Pancreas (tissue), 10 donors: ENCODE measurements at regions not wholly inside any gene's neighbourhood (a gene's known extent, or its start where the extent isn't known, plus 50 kb on each side); places are given as distances from the start of the nearest gene placed in this dataset.

Experiments used
- ATAC-seq, 4 donors: fragments of 200-7000 bp; cut with Tn5 transposase; one replicate each; pipeline versions ENCODE4 v1.8.0 to v1.9.1; 2020; ENCODE audit warnings: mild to moderate bottlenecking in 4 of 4, moderate library complexity in 4 of 4
- DNase-seq, 6 donors: peaks; one replicate each; pipeline ENCODE4 v3.0.0-alpha.2; 2020
- FAIRE-seq: peaks from 2 replicates; lab custom pipeline; 2012; peaks lifted over from hg19 to GRCh38; lab: Jason Lieb, UNC
- H3K27ac ChIP-seq, 4 donors: fragments of 200-600 bp; sonication (generic); 1 replicate in 3 of 4; 2 replicates in 1 of 4; pipeline versions ENCODE4 v1.5.0 to v1.8.0; 2020
- H3K27me3 ChIP-seq, 4 donors: fragments of 200-600 bp; one replicate each; pipeline ENCODE4 v1.8.0; 2021
- H3K36me3 ChIP-seq, 3 donors: fragments of 200-600 bp; sonication (generic) in 1 of 3; one replicate each; pipeline versions ENCODE4 v1.5.0 to v1.8.0; 2020 to 2021
- H3K4me1 ChIP-seq, 3 donors: fragments of 200-600 bp; one replicate each; pipeline ENCODE4 v1.8.0; 2021
- H3K4me3 ChIP-seq, 4 donors: fragments of 200-600 bp; sonication (generic) in 2 of 4; one replicate each; pipeline versions ENCODE4 v1.5.0 to v1.8.0; 2020 to 2021
- H3K9me3 ChIP-seq, 4 donors: fragments of 200-600 bp; one replicate each; pipeline ENCODE4 v1.8.0; 2021
- CTCF ChIP-seq, 4 donors: fragments of 200-600 bp; sonication (generic) in 3 of 4; IDR thresholded peaks; one replicate each; pipeline versions ENCODE4 v1.5.0 to v1.8.0; 2021; ENCODE audit warnings: antibody characterized with exemption in 4 of 4
- WGBS, 2 donors: extraction: QIAGEN DNeasy Blood & Tissue Kit; methylation state at CpG; one replicate each; pipeline ENCODE4 v1.1.7; 2013; 5-methylcytosine and 5-hydroxymethylcytosine counted together
- intact Hi-C, 3 donors: fragments of 100-400 bp; cut with DNase I; formaldehyde crosslinking; loops; one replicate each; pipeline versions ENCODE4 v1.11.1 to v1.14.2; 2022
- donor health status: healthy with polysubstance abuse.
- donor health status: DM: no; HTN: no; CAD: no; lungs with moderate emphysema.
- donor health status: DM: no; HTN: no; CAD: no.
- donor health status: control.
- donor health status: control.
- donor health status: Bipolar disorder and iron deficiency.
- donor health status: DM: yes; HTN: yes; CAD: no.
- donor health status: DM: no; HTN: no; CAD: no.
- donor health status: DM: no; HTN: no; CAD: no.
- donor health status: DM: yes; HTN: yes; CAD: no.

GRCh38 chr9:29844251-29844650, 2271.0 kb upstream of the C9orf72 start:
- intact Hi-C loops = no loop called here
- no peaks in the 10 kb centered on the region for H3K27me3 ChIP-seq
- FAIRE-seq = no peak
- H3K4me1 ChIP-seq = no peaks in the 10 kb centered on the region
- no peaks in the 10 kb centered on the region for H3K9me3 ChIP-seq
- no peak for TF ChIP-seq CTCF (IDR thresholded peaks at IDR 0.05)
- H3K4me3 ChIP-seq = no peak overlapping the region
- no peak for ATAC-seq
- no peak for DNase-seq
- WGBS, 2 donors = 66 to 84% methylated on average over 1 of the region's 1 CpG
- no peak overlapping the region for H3K27ac ChIP-seq
- no peaks in the 10 kb centered on the region for H3K36me3 ChIP-seq

GRCh38 chr9:29850664-29851063, 2277.4 kb upstream of the C9orf72 start:
- Histone ChIP-seq H3K9me3 (no peaks in the 10 kb centered on the region), H3K27ac (no peak overlapping the region), H3K4me3 (no peak overlapping the region), H3K27me3 (no peaks in the 10 kb centered on the region), H3K4me1 (no peaks in the 10 kb centered on the region), H3K36me3 (no peaks in the 10 kb centered on the region)
- TF ChIP-seq CTCF (IDR thresholded peaks at IDR 0.05) = no peak
- 10 to 13% methylated on average over 1 of the region's 1 CpG for WGBS, 2 donors
- DNase-seq = no peak
- FAIRE-seq = no peak
- intact Hi-C loops = no loop called here
- no peak for ATAC-seq

- FAIRE-seq (peak; percentile 23), DNase-seq (no peak), ATAC-seq (no peak)
- no peak for TF ChIP-seq CTCF (IDR thresholded peaks at IDR 0.05)
- Histone ChIP-seq H3K27ac (no peak overlapping the region), H3K4me3 (no peak overlapping the region), H3K27me3 (no peaks in the 10 kb centered on the region), H3K9me3 (no peaks in the 10 kb centered on the region), H3K4me1 (no peaks in the 10 kb centered on the region), H3K36me3 (no peaks in the 10 kb centered on the region)
- intact Hi-C loops = no loop called here
- WGBS, 2 donors = 53 to 68% methylated on average over 2 of the region's 2 CpGs
Measured at GRCh38 chr9:29861803-29862202, 2288.5 kb upstream of the C9orf72 start.

- Histone ChIP-seq H3K4me1 (no peaks in the 10 kb centered on the region), H3K27me3 (no peaks in the 10 kb centered on the region), H3K4me3 (no peak overlapping the region), H3K9me3 (no peaks in the 10 kb centered on the region), H3K27ac (peak overlapping the region in 1 of 4 donors; percentile 1), H3K36me3 (no peaks in the 10 kb centered on the region)
- DNase-seq = no peak
- no peak for TF ChIP-seq CTCF (IDR thresholded peaks at IDR 0.05)
- intact Hi-C loops = no loop called here
- no peak for FAIRE-seq
- no peak for ATAC-seq
- 49 to 54% methylated on average over 3 of the region's 3 CpGs for WGBS, 2 donors
Measured at GRCh38 chr9:29865764-29866313, 2292.6 kb upstream of the C9orf72 start.

- H3K36me3 ChIP-seq = no peaks in the 10 kb centered on the region
- H3K4me3 ChIP-seq = no peak overlapping the region
- H3K27me3 ChIP-seq = no peaks in the 10 kb centered on the region
- ATAC-seq (peak in 1 of 4 donors; percentile 15), FAIRE-seq (no peak), DNase-seq (no peak)
- no peaks in the 10 kb centered on the region for H3K9me3 ChIP-seq
- intact Hi-C loops = no loop called here
- H3K27ac ChIP-seq = peak overlapping the region in 1 of 4 donors; percentile 1
- H3K4me1 ChIP-seq = no peaks in the 10 kb centered on the region
- no peak for TF ChIP-seq CTCF (IDR thresholded peaks at IDR 0.05)
- WGBS, 2 donors = 11 to 14% methylated on average over 4 of the region's 4 CpGs
Measured at GRCh38 chr9:29866556-29866955, 2293.3 kb upstream of the C9orf72 start.
